ENCODE measurements at regions not wholly inside any gene's neighbourhood (a gene's known extent, or its start where the extent isn't known, plus 50 kb on each side); places are given as distances from the start of the nearest gene placed in this dataset.

- TF ChIP-seq CTCF (IDR thresholded peaks at IDR 0.05) = no peak
- no peaks in the 10 kb centered on the region for H3K36me3 ChIP-seq (ENCODE audit: insufficient read depth, low read length)
- peaks cover 0 to 4% of the 10 kb centered on the region in 2 experiments for H3K9me3 ChIP-seq (ENCODE audit: control insufficient read depth in 1 of 2, insufficient read depth in 1 of 2, low read length in 2 of 2)
- H3K4me3 ChIP-seq (ENCODE audit: low read length) = no peak overlapping the region
- no peaks in the 10 kb centered on the region for H3K36me3 Mint-ChIP-seq (ENCODE audit: low read depth)
- H3K9me3 Mint-ChIP-seq = peaks cover 14% of the 10 kb centered on the region
- H3K27ac ChIP-seq (ENCODE audit: low read depth in 1 of 2, low read length in 2 of 2) = no peak overlapping the region
- H3K27ac Mint-ChIP-seq = no peak overlapping the region
- ATAC-seq (ENCODE audit: poor library complexity) = no peak
- no peaks in the 10 kb centered on the region for H3K27me3 ChIP-seq (ENCODE audit: control insufficient read depth in 1 of 2, insufficient read depth in 2 of 2, low read length in 2 of 2)
- H3K4me1 Mint-ChIP-seq (ENCODE audit: low read depth) = no peaks in the 10 kb centered on the region
- H3K4me3 Mint-ChIP-seq = no peak overlapping the region
- ChIA-PET CTCF (no interaction called here), POLR2A (no interaction called here)
- H3K27me3 Mint-ChIP-seq = no peaks in the 10 kb centered on the region
- intact Hi-C loops (cut with DNase I, micrococcal nuclease) = no loop called here
- no peak for DNase-seq
- H3K4me1 ChIP-seq (ENCODE audit: insufficient read depth, low read length) = no peaks in the 10 kb centered on the region
These were observed 560.3 kb upstream of the ZNF608 start for GRCh38 chr5:125306741-125307140.

GRCh38 chr5:125310749-125311148 is 564.3 kb upstream of the ZNF608 start:
- Mint-ChIP-seq H3K9me3 (peaks cover 20% of the 10 kb centered on the region), H3K27me3 (no peaks in the 10 kb centered on the region), H3K27ac (no peak overlapping the region), H3K36me3 (ENCODE audit: low read depth) (no peaks in the 10 kb centered on the region), H3K4me3 (no peak overlapping the region), H3K4me1 (ENCODE audit: low read depth) (no peaks in the 10 kb centered on the region)
- no peak for TF ChIP-seq CTCF (IDR thresholded peaks at IDR 0.05)
- intact Hi-C loops (cut with DNase I, micrococcal nuclease) = no loop called here
- ChIA-PET POLR2A (no interaction called here), CTCF (no interaction called here)
- Histone ChIP-seq H3K4me1 (ENCODE audit: insufficient read depth, low read length) (no peaks in the 10 kb centered on the region), H3K27ac (ENCODE audit: low read depth in 1 of 2, low read length in 2 of 2) (no peak overlapping the region), H3K27me3 (ENCODE audit: control insufficient read depth in 1 of 2, insufficient read depth in 2 of 2, low read length in 2 of 2) (no peaks in the 10 kb centered on the region), H3K4me3 (ENCODE audit: low read length) (no peak overlapping the region), H3K36me3 (ENCODE audit: insufficient read depth, low read length) (no peaks in the 10 kb centered on the region), H3K9me3 (ENCODE audit: control insufficient read depth in 1 of 2, insufficient read depth in 1 of 2, low read length in 2 of 2) (peaks cover 0 to 11% of the 10 kb centered on the region in 2 experiments)
- ATAC-seq (ENCODE audit: poor library complexity) (no peak), DNase-seq (no peak)

- Histone ChIP-seq H3K36me3 (ENCODE audit: insufficient read depth, low read length) (no peaks in the 10 kb centered on the region), H3K27ac (ENCODE audit: low read depth in 1 of 2, low read length in 2 of 2) (no peak overlapping the region), H3K27me3 (ENCODE audit: control insufficient read depth in 1 of 2, insufficient read depth in 2 of 2, low read length in 2 of 2) (no peaks in the 10 kb centered on the region), H3K4me3 (ENCODE audit: low read length) (no peak overlapping the region), H3K9me3 (ENCODE audit: control insufficient read depth in 1 of 2, insufficient read depth in 1 of 2, low read length in 2 of 2) (peaks cover 0 to 11% of the 10 kb centered on the region in 2 experiments), H3K4me1 (ENCODE audit: insufficient read depth, low read length) (no peaks in the 10 kb centered on the region)
- ATAC-seq (ENCODE audit: poor library complexity) (no peak), DNase-seq (no peak)
- no peak for TF ChIP-seq CTCF (IDR thresholded peaks at IDR 0.05)
- ChIA-PET POLR2A (no interaction called here), CTCF (no interaction called here)
- H3K27ac Mint-ChIP-seq = no peak overlapping the region
- H3K27me3 Mint-ChIP-seq = no peaks in the 10 kb centered on the region
- no peaks in the 10 kb centered on the region for H3K4me1 Mint-ChIP-seq (ENCODE audit: low read depth)
- peaks cover 20% of the 10 kb centered on the region for H3K9me3 Mint-ChIP-seq
- H3K4me3 Mint-ChIP-seq = no peak overlapping the region
- no peaks in the 10 kb centered on the region for H3K36me3 Mint-ChIP-seq (ENCODE audit: low read depth)
- intact Hi-C loops (cut with DNase I, micrococcal nuclease) = no loop called here
These were observed 565.3 kb upstream of the ZNF608 start for GRCh38 chr5:125311743-125312142.

All from CD4-positive, alpha-beta T cell (primary cell).